Choroid plexus epithelial cell (primary cell): ENCODE measurements at regions not wholly inside any gene's neighbourhood (a gene's known extent, or its start where the extent isn't known, plus 50 kb on each side); places are given as distances from the start of the nearest gene placed in this dataset.

ENCODE experiments used
- DNase-seq: peaks from one replicate; pipeline ENCODE4 v3.0.0-alpha.2; 2010; ENCODE audit warnings: low read depth
- H3K4me3 ChIP-seq: 2 replicates; pipeline ENCODE4 v1.5.1; 2011; ENCODE audit warnings: low read depth, mild to moderate bottlenecking, control low read depth, low read length, moderate library complexity
- CTCF ChIP-seq: conservative IDR thresholded peaks from 2 replicates; pipeline ENCODE4 v1.5.1; 2011; ENCODE audit warnings: low read depth, mild to moderate bottlenecking, control low read depth, inconsistent platforms, low read length, moderate library complexity

- no peak for TF ChIP-seq CTCF
- H3K4me3 ChIP-seq: no peak overlapping the region
- peak; percentile 1 for DNase-seq
Observed at GRCh38 chr14:49451938-49452337, 134.2 kb downstream of the RPS29 start.

GRCh38 chr14:49449749-49450148 is 136.4 kb downstream of the RPS29 start:
- no peak for DNase-seq
- no peak for TF ChIP-seq CTCF
- no peak overlapping the region for H3K4me3 ChIP-seq

GRCh38 chr14:49447540-49448107 is 138.6 kb downstream of the RPS29 start:
- no peak for DNase-seq
- TF ChIP-seq CTCF: no peak
- H3K4me3 ChIP-seq: no peak overlapping the region

GRCh38 chr14:49446801-49447200 is 139.4 kb downstream of the RPS29 start:
- no peak overlapping the region for H3K4me3 ChIP-seq
- TF ChIP-seq CTCF: no peak
- no peak for DNase-seq

- TF ChIP-seq CTCF: no peak
- no peak overlapping the region for H3K4me3 ChIP-seq
- DNase-seq: no peak
Observed at GRCh38 chr14:49438256-49438770, 147.9 kb downstream of the RPS29 start.

GRCh38 chr14:49428076-49428475 is 158.1 kb downstream of the RPS29 start:
- no peak for TF ChIP-seq CTCF
- DNase-seq: no peak
- H3K4me3 ChIP-seq: no peak overlapping the region

- TF ChIP-seq CTCF: no peak
- H3K4me3 ChIP-seq: no peak overlapping the region
Observed at GRCh38 chr14:49427117-49427516, 159.1 kb downstream of the RPS29 start.

More at GRCh38 chr14:49427117-49427516, 159.1 kb downstream of the RPS29 start:
- DNase-seq: no peak
